GM12878 (cell line): ENCODE measurements at regions not wholly inside any gene's neighbourhood (a gene's known extent, or its start where the extent isn't known, plus 50 kb on each side); places are given as distances from the start of the nearest gene placed in this dataset.

Source experiments
- MYC ChIP-seq: IDR thresholded peaks from 2 replicates; pipeline ENCODE4 v1.6.1; 2011; ENCODE audit warnings: mild to moderate bottlenecking, low read length, moderate library complexity, inconsistent platforms; ENCODE audit not compliant: insufficient read depth, insufficient replicate concordance, insufficient read length, severe bottlenecking
- POLR2A ChIP-seq: IDR thresholded peaks from 2 replicates; pipeline ENCODE4 v1.6.1; 2011; ENCODE audit warnings: low read depth, mild to moderate bottlenecking, low read length
- POLR2AphosphoS5 ChIP-seq: IDR thresholded peaks from 2 replicates; pipeline ENCODE4 v1.6.1; 2011; ENCODE audit warnings: mild to moderate bottlenecking, low read length, inconsistent platforms
- ZBED1 ChIP-seq: IDR thresholded peaks from 2 replicates; pipeline ENCODE4 v1.6.1; 2016; ENCODE audit warnings: borderline replicate concordance
- TF ChIP-seq, protein P1 (sequence below): fragments of 450-650 bp; formaldehyde crosslinking; IDR thresholded peaks from 2 replicates; pipeline ENCODE4 v1.5.0; 2022; ENCODE audit warnings: mild to moderate bottlenecking, missing genetic modification characterization

- no peak for TF ChIP-seq ZBED1
- no peak for TF ChIP-seq POLR2A
- no peak for TF ChIP-seq MYC
- no peak for TF ChIP-seq POLR2AphosphoS5
- TF ChIP-seq, protein P1, sequence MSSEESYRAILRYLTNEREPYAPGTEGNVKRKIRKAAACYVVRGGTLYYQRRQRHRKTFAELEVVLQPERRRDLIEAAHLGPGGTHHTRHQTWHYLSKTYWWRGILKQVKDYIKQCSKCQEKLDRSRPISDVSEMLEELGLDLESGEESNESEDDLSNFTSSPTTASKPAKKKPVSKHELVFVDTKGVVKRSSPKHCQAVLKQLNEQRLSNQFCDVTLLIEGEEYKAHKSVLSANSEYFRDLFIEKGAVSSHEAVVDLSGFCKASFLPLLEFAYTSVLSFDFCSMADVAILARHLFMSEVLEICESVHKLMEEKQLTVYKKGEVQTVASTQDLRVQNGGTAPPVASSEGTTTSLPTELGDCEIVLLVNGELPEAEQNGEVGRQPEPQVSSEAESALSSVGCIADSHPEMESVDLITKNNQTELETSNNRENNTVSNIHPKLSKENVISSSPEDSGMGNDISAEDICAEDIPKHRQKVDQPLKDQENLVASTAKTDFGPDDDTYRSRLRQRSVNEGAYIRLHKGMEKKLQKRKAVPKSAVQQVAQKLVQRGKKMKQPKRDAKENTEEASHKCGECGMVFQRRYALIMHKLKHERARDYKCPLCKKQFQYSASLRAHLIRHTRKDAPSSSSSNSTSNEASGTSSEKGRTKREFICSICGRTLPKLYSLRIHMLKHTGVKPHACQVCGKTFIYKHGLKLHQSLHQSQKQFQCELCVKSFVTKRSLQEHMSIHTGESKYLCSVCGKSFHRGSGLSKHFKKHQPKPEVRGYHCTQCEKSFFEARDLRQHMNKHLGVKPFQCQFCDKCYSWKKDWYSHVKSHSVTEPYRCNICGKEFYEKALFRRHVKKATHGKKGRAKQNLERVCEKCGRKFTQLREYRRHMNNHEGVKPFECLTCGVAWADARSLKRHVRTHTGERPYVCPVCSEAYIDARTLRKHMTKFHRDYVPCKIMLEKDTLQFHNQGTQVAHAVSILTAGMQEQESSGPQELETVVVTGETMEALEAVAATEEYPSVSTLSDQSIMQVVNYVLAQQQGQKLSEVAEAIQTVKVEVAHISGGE = no peak
Measured at GRCh38 chr10:90458054-90458453, 399.8 kb downstream of the HTR7 start.
